ENCODE measurements at regions not wholly inside any gene's neighbourhood (a gene's known extent, or its start where the extent isn't known, plus 50 kb on each side); places are given as distances from the start of the nearest gene placed in this dataset.
"Not testable (repeated sequence)": the region's sequence is repeated elsewhere in the genome, so short reads cannot be mapped to it uniquely, and the experiment has no call there.

DNA sequence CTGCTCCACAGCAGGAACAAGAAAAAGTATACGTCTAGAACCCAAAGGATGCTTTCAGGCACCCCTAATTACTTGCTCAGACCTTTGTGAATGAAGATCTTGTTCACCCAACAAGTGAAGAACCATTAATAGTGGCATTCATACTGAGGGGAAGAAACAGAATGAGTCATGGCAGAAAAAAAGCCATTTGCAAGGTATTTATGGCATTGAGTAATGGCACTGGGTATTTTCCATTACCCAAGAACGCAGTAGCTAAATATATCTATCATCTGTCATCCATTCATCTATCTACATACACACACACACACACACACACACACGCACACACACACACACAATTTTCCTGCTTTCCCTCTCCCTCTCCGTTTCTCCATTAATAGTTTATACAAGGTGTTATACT is 56.4 kb upstream of the XIRP2 start:
- DNase-seq (ENCODE audit: low read depth, low spot score) = no peak

DNA sequence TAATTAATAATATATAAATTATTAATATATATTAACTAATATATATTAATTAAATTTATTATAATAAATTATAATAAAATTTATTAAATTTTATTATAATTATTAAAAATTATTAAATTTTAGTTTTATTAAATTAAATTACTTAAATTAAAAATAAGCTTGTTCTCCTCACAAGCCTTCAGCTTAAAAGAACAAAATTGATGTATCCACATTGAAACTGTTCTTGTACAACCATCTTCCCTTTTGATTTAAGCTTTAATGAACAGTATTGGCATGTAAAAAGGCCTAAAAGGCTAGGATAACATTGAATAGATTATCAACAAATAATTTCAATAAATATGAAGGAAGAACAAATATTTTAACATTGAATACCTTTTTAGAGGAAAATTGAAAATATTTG is 62.4 kb upstream of the XIRP2 start:
- DNase-seq (ENCODE audit: low read depth, low spot score) = no peak

DNA sequence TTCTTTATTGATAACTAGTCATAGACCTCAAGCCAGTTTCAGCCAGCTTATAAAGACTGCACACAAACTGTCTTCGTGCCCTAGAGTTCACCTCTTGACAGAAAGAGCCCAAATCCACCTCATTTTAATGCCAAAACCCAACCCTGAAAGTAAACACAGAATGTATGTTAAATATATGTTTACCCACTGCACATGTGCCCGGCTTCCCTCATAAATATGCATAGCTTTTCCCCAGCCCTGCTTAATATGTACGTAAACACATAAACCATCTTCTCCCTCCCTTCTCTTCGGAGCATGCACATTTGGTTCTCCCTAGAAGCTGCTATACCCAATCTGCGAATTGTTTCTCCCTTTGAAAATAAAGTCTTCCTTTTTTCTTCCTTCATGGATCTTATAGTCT is 73.9 kb upstream of the XIRP2 start:
- DNase-seq (ENCODE audit: low read depth, low spot score) = no peak

DNA sequence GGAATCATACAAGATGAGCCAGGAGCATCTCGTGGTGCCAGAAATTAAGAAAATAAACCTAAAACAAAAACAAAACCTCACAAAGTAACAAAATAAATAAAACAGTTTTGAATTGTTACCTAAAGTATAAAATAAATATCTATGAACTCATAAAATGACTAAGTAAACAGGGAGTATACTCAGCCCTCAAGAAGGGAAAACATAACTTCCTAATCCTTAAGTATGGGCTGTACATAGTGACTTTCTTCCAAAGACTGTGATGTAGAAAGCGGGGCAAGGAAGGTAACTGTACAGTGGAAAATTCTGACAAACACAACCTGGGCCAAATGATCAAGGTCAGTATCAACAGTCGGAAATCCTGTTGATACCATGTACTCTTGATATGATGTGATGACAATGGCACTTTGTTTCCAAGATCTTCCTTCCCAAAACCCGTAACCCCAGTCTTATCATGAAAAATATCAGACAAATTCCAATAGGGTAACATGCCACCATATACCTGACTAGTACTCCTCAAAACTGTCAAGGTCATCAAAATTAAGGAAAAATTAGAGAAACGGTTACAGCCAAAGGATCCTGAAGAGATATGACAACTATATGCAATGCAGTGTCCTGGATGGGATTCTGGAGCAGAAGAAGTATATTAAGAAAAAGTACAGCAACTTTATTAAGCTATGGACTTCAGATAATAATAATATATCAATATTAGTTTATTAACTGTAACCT is 76.0 kb upstream of the XIRP2 start:
- DNase-seq (ENCODE audit: low read depth, low spot score) = no peak

DNA sequence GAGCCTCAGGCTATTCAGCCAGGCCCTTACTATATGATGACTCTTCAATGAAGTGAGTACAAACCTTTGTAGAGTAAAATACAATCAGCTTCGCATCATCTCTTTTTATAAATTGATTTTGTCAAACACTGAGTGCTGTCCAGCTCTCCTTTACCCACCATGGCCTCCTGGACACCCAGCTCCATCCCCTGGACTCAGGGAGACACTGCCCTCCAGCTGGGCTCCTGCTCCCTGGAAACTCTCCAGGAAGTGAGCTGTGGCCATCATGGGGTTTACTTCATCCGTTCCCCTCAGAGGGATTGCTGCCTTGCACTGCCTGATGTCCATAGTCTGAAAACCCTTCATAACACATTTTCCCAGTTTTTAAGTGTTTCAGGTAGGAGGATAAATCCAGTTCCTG is 82.5 kb upstream of the XIRP2 start:
- DNase-seq (ENCODE audit: low read depth, low spot score) = no peak

DNA sequence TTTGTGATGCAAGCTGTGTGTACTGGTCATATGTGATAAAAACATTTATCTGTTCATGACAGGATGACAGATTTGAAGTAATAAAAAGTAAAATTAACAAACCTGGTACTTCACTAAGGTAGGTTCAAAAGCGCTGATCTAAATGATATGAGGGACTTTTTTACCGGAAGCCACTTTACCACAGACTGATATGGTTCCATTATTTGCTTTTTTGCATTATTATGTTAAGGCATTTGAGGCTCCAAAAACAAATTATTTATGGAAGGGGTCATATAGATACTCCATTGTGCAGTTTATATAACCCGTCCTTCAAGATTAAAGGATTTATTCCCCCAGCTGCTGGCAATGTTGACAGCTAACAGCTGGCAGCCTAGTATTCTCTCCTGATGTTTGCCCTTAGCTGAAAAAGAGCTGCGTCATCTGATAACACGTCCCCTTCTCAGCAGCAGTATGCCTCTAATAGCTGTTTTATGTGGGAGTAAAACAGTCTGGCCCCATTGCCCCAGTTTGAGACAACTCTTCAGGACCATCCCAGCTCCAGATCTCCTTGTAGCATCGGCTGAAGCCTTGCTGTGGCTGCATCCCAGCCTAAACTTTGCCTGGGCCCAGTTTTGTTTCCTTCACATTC is 84.8 kb upstream of the XIRP2 start:
- DNase-seq (ENCODE audit: low read depth, low spot score) = no peak

DNA sequence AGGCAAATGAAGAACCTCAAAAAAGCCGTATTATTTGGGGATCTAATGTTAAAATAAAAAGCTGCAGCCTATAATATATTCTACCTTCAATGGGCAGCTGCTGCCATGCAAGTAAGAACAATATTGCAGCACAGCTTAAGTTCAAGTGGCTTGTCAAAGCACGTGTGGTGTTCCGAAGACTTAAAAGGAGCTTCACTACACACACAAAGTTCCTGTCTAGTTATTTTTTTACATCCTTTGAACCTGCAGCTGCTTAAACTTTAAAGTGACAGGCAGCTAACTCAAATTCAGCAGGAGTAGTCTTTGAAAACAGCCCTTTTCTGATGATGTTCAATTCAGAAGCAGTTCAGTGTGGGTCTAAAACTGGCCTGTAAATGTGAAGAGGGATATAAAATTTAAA is 85.8 kb upstream of the XIRP2 start:
- DNase-seq (ENCODE audit: low read depth, low spot score) = no peak

DNA sequence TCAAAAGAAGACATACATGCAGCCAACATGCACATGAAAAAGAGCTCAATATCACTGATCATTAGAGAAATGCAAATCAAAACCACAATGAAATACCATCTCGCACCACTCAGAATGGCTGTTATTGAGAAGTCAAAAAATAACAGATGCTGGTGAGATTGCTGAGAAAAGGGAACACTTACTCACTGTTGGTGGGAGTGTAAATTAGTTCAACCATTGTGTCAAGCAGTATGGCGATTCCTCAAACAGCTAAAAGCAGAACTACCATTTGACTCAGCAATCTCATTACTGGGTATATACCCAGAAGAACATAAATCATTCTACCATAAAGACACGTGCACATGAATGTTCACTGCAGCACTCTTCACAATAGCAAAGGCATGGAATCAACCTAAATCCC is 95.5 kb upstream of the XIRP2 start:
- no peak for DNase-seq (ENCODE audit: low read depth, low spot score)

DNA sequence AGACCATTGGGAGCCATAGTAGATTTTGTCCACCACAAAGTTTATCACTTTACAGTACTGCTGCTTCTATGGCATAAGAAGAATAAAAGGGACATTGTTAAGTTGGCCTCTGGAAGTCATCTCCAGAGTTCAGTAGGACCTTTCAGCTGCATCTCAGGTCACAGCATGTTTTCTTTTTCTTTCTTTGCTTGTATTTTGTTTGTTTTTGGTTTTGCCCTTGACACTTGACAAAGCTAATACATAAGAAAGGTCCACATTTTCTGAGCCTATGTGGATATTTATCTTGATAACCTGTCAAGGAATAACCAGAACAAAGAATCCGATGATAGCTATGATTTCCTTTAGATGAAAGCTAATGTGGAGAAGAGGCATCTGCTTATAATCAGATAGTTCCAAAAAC is 101.6 kb upstream of the XIRP2 start:
- DNase-seq (ENCODE audit: low read depth, low spot score) = no peak

DNA sequence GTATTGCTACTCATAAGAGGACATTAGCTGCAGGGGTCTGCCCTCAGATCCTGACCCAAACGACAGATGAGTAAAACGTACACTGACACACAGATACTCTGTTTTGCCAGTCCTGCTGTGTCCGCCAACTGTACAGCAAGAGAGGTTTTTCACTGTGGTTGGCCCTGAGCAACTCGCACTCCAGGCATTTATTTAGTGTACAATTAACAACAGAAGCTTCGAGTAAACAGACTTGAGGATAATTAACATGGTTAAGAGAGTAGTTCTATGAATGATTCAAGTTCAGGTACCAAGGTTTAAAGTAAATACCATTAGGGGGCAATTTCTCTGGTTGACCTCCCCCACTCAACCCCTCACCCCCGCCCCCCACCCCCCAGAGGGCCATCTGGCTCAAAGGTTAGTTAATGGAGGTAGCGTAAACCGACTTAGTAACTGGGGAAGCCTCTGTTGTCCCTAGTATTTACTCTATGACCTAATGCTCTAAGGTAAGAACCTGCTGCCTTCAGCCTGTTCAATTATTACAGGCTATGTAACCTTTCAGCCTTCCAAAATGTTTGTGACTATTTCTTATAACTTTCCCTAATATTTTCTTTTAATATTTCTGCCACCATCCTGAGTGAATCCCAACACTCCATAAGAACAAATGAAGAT is 103.9 kb upstream of the XIRP2 start:
- no peak for DNase-seq (ENCODE audit: low read depth, low spot score)

DNA sequence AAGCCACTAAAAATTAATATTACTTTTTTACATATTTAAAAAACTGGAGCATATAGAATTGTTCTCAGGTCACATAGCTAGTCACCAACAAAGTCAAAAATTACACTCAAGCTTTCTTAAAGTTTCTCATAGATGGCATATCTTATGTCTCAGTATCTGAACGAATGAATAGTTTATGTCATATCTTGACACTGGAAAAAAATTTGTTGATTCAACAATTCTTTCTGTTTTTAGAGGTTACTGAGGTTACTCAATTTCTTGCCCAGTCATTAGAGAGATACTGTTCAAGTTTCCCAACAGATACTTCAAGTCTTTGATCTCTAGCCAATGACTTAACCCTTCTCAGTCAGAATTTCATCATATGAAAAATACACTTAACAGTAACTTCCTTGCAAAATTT is 113.1 kb upstream of the XIRP2 start:
- no peak for DNase-seq (ENCODE audit: low read depth, low spot score)

DNA sequence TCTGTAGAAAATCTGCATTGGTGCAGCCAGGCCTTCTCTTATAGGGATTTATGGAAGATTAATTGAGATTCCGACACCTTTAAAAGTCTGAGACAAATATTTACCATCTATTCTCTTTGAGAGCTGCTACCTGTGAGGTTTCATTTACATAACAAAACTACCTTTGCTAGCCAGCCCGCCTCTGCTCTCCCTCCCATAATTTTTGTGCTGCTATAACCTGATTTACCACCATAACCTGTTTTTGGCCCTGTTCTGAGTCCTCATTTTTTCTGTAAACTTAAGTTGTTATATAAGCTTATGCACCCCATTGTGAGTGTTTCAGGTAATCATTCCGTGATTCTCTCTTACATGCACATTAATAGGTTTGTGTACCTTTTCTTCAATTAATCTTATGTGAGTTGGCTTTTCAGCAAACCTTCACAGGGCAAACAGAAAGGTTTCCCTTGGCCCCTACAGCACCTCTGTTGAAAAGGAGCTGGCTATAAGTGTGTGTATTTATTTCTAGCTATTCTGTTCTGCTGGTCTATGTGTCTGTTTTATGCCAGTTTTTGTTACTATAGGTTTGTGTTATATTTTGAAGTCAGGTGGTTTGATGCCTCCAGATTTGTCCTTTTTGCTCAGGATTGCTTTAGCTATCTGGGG is 114.9 kb upstream of the XIRP2 start:
- DNase-seq (ENCODE audit: low read depth, low spot score) = no peak

DNA sequence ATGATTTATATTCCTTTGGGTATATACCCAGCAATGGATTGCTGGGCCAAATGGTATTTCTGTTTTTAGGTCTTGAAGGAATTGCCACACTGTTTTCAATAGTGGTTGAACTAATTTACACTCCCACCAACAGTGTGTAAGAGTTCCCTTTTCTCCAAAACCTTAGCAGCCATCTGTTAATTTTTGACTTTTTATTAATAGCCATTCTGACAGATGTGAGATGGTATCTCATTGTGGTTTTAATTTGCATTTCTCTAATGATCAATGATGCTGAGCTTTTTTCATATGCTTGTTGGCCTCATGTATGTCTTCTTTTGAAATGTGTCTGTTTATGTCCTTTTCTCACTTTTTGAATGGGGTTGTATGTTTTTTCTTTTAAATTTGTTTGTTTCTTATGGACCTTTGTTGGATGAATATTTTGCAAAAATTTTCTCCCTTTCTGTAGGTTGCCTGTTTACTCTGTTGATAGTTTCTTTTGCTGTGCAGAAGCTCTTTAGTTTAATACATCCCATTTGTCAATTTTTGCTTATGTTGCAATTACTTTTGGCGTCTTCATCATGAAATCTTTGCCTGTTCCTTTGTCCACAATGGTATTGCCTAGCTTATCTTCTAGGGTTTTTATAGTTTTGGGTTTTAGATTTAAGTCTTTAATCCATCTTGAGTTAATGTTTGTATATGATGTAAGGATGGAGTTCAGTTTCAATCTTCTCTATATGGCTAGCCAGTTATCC is 119.7 kb upstream of the XIRP2 start:
- no peak for DNase-seq (ENCODE audit: low read depth, low spot score)

DNA sequence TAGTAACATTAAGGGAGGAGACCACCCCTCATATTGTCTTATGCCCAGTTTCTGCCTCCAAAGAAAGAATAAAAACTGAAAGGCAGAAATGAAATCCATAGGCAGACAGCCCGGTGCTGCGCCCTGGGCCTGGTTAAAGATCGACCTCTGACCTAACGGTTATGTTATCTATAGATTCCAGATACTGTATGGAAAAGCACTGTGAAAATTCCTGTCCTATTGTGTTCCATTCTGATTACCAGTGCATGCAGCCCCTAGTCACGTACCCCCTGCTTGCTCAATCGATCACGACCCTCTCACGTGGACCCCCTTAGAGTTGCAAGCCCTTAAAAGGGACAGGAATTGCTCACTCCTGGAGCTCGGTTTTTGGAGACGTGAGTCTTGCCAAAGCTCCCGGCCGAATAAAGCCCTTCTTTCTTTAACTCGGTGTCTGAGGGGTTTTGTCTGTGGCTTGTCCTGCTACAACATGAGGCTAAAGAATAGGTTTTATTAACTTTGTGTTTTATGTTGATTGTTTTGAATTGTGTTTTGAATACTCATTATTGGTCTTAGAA is 121.4 kb upstream of the XIRP2 start:
- not testable (repeated sequence) for DNase-seq (ENCODE audit: low read depth, low spot score)

DNA sequence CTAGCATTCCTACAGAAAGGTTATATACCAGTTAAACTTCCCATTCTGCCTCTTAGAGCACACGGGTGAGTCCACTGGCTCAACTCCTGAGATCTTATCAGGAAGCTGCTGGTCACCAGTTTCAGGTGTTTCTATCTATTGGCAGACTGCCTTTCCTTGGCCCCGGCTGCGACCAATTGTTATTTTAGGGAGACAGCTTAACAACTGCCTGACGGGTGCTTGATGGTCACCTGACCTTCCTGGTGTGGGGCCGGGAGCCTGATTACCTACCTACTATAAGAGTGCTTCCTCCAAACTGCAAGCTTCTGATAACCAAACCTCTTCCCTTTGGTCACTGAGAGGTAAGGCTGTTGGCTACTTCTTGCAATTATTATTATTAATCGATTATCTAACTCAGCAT is 122.1 kb upstream of the XIRP2 start:
- DNase-seq (ENCODE audit: low read depth, low spot score) = no peak

DNA sequence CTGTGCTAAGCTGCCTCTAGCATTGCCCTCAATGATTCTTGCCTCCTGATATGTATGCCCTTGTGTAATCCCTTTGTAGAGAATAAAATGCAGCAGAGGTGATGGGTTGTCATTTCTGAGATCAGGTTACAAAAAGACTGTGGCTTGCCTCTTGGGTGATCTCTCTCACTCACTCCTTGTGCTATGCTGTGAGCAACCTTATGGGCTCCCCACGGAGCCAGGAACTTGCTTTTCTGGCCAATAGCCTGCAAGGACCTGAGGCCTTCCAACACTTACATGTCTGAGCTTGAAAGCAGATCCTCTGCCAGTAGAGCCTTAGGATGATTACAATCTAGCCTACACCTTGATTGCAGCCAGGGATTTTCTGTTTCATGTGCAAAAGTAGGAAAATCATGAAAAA is 123.1 kb upstream of the XIRP2 start:
- no peak for DNase-seq (ENCODE audit: low read depth, low spot score)

DNA sequence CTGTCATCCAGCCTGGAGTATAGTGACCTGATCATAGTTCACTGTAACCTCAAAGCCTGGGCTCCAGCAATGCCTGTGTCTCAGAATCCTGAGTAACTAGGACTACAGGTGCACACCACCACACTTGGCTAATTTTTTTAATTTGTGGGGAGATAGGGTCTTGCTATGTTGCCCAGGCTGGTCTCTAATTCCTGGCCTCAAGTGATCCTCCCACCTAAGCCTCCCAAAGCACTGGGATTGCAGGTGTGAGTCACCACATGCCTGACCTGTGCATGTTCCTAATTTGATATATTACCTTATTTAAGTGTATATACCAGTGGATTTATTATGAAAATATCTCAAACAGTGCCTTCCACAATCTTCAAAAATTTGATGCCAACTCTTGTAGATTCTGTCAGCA is 123.6 kb upstream of the XIRP2 start:
- DNase-seq (ENCODE audit: low read depth, low spot score) = no peak

DNA sequence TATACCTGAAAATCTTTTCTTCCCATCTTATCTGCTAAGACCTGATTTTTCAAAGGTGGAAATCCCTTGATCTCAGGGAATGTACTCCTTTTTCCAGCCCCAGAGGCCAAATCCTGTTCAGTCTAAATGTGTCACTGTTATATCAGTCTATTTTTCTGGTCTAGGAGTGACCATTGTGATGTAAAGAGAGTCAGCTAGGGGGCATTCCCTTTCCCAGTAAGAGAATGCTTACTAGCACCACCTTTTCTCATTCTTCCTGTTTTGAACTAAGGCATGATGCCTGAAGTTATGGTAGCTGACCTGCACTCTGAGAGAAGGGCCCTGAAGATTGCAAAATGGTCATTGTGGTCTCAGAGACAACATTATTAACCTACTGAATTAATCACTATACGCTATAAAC is 124.1 kb upstream of the XIRP2 start:
- DNase-seq (ENCODE audit: low read depth, low spot score) = no peak

DNA sequence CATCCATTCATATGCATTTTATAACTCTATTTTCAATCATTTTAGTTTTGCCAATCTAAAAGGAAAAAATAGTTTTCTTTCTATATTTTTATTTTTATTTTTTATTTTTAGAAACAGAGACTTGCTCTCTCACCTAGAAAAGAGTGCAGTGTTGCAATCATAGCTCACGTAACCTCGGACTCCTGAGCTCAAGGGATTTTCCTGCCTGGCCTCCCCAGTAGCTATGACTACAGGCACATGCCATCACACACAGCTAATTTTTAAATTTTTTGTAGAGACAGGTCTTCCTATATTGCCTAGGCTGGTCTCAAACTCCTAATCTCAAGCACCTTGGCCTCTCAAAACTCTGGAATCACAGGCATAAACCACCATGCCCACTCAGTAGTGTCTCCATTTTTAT is 125.5 kb upstream of the XIRP2 start:
- no peak for DNase-seq (ENCODE audit: low read depth, low spot score)

DNA sequence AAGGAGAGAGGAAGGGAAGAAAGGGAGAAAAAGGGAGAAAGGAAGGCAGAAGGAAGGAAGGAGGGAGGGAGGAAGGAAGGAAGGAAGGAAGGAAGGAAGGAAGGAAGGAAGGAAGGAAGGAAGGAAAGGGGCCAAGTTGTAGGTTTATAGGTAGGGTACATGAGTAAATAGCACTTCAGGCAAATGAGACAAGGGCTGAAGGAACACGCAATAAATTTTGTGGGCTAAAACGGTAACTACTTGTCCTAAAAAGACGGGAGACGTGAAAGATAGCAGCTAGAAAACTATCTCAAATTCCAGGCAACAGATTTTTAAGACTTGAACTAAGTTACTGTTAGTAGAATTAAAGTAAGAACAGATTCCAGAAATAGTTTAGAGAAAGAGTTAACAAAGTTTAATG is 129.3 kb upstream of the XIRP2 start:
- DNase-seq (ENCODE audit: low read depth, low spot score) = no peak

DNA sequence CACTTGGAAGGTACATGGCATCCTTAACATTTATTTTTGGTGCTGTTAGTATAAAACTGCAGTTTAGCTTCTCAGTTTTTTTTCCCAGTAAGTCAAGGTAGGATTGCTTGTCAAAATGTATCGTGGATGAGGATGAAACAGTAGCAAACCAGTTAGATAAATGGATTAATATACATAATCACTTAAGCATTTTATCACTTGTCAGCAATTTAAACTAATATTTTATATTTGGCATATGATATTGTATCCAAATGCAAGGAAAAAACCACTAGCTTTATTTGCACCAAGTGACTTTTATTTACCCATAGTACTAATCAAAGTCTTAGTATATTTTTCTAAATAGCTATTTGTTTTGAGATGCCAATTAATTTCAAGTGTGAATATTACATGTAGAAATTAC is 137.7 kb upstream of the XIRP2 start:
- DNase-seq (ENCODE audit: low read depth, low spot score) = no peak

DNA sequence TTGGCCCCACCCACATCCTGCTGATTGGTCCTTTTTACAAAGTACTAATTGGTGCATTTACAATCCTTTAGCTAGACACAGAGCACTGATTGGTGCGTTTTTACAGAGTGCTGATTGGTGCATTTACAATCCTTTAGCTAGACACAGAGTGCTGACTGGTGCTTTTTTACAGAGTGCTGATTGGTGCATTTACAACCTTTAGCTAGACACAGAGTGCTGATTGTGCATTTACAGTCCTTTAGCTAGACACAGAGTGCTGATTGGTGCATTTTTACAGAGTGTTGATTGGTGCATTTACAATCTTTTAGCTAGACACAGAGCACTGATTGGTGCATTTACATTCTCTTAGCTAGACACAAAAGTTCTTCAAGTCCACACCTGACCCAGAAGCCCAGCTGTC is 144.2 kb upstream of the XIRP2 start:
- not testable (repeated sequence) for DNase-seq (ENCODE audit: low read depth, low spot score)

All from smooth muscle cell of the brain vasculature (primary cell).